ENCODE measurements at regions not wholly inside any gene's neighbourhood (a gene's known extent, or its start where the extent isn't known, plus 50 kb on each side); places are given as distances from the start of the nearest gene placed in this dataset.

DNA sequence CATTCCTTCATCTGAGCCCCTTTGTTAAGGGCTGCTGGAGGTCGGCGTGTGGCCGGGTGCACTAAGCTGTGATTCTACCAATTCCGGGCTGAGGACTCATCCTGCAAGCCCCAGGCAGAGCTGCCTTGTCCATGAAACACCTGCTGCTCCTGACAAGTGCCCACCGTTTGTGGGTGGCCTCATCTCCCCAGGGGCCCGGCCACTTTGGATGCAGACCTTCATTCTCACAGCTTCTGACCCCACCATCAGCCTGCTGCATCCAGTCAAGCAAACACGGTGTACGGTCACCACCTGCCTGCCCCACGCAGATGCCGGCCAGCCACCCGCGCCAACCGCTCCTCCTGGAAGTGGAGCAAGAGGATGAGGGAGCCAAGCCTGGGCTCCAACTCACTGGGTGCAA is 382.7 kb downstream of the THBS2 start:
- DNase-seq (ENCODE audit: low read depth), result no peak
- TF ChIP-seq, protein P1, sequence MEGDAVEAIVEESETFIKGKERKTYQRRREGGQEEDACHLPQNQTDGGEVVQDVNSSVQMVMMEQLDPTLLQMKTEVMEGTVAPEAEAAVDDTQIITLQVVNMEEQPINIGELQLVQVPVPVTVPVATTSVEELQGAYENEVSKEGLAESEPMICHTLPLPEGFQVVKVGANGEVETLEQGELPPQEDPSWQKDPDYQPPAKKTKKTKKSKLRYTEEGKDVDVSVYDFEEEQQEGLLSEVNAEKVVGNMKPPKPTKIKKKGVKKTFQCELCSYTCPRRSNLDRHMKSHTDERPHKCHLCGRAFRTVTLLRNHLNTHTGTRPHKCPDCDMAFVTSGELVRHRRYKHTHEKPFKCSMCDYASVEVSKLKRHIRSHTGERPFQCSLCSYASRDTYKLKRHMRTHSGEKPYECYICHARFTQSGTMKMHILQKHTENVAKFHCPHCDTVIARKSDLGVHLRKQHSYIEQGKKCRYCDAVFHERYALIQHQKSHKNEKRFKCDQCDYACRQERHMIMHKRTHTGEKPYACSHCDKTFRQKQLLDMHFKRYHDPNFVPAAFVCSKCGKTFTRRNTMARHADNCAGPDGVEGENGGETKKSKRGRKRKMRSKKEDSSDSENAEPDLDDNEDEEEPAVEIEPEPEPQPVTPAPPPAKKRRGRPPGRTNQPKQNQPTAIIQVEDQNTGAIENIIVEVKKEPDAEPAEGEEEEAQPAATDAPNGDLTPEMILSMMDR (conservative IDR thresholded peaks at IDR 0.05; ENCODE audit: low read depth, low read length), result no peak

DNA sequence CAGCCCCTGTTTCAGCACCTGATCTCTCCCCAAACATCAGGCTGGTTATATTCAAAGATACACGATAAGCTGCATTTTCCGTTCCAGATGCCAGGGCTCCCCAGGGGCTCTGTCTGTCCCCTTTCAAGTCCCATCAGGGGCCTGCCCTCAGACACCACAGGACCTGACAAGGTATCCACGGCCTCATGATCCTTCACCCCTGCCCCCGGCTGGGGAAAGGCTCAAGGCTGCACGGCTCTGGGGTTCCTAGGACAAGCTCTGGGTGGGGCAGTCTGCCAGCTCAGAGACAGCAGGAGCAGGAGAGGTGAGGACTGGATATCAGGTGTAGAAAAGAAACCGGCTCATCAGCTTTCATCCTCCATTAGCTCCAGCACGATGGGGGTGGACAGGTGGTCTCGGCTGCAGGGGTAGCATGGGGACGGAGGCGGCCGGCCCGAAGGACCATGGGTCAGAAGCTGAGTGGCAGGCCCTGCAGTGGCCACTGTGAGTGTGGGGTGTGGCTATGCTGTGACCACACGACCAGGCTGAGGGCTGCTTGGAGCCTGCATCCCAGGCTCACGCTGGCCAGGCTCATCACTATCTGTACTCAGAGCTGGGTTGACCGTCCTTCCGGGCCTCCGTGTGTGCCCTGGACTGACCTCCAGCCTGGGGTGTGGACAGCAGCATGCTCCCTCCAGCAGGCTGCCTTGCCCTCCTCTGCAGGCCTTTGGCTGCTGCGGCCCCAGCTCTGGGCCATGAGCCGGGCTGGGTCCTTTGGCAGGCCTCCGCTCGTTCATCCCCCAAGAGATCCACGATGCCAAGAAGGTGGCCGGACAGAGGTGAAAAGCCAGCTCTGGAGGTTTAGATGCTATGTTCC is 386.2 kb downstream of the THBS2 start:
- TF ChIP-seq, protein P1 (conservative IDR thresholded peaks at IDR 0.05; ENCODE audit: low read depth, low read length), result no peak
- DNase-seq (ENCODE audit: low read depth), result no peak
- H3K4me3 ChIP-seq (ENCODE audit: low read length), result no peak overlapping the region

More for the DNA sequence above, 382.7 kb downstream of the THBS2 start:
- H3K4me3 ChIP-seq (ENCODE audit: low read length), result no peak overlapping the region

DNA sequence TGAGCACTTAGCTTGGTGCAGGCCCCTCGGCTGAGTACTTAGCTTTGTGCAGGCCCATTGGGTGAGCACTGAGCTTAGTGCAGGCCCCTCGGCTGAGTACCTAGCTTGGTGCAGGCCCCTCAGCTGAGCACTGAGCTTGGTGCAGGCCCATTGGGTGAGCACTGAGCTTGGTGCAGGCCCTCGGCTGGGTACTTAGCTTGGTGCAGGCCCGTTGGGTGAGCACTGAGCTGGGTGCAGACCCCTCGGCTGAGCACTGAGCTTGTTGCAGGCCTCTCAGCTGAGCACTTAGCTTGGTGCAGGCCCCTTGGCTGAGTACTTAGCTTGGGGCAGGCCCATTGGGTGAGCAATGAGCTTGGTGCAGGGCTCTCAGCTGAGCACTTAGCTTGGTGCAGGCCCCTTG is 387.1 kb downstream of the THBS2 start:
- no peak for DNase-seq (ENCODE audit: low read depth)
- TF ChIP-seq, protein P1 (conservative IDR thresholded peaks at IDR 0.05; ENCODE audit: low read depth, low read length), result no peak
- H3K4me3 ChIP-seq (ENCODE audit: low read length), result no peak overlapping the region

DNA sequence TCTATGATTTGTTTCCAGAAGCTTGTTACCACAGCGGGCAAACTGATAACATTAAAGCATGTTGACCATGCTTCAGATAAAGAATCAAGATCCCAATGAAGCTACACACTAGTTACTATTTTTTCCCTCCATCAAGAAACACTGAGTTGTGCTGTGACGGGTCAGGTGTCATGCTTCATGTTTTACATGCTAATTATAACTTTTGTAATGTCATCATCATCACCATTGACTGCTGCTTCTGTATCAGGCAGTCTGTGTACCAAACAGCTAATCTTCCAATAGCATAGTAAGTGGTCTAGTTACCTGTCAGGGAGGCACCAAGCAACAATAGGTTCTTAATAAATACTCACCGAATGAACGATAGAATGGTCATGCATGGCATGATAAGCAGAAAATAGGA is 388.1 kb downstream of the THBS2 start:
- H3K4me3 ChIP-seq (ENCODE audit: low read length), result no peak overlapping the region
- TF ChIP-seq, protein P1 (conservative IDR thresholded peaks at IDR 0.05; ENCODE audit: low read depth, low read length), result no peak
- no peak for DNase-seq (ENCODE audit: low read depth)

DNA sequence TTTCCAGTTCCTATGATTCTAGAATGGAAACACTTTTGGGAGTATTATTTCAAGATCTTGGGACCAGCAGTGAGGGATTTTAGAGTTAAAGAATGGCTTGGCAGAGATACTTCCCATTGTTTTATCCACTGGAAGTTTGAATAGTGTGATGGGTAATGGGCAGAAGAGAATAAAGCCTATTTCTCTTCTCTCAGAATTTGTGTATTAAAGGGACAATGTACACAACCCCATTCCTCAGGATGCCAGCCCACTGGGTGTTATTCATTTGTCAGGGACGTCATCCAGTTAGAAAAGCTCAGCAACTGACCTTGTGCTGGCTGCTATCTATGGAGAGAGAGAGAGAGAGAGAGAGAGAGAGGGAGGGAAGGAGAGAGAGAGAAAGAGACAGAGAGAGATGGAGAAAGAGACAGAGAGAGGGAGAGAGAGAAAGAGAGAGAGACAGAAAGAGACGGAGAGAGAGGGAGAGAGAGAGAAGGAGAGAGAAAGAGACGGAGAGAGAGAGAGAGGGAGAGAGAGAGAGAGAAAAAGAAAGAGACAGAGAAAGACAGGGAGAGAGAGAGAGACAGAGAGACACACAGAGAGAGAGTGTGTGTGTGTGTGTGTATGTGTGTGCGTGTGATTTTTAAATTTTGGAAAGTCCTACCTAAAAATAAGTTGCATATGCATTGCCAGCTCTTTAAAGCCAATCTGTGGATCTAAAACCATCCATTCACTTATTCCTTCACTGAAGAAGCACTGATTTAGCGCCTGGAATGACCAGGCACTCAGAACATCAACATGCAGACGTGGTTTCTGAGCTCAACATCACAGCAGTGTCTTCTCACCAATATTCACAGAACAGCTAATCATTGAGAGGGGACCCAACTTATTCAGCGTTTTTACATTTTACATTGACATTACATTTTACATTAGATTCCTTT is 388.8 kb downstream of the THBS2 start:
- DNase-seq (ENCODE audit: low read depth), result no peak
- no peak overlapping the region for H3K4me3 ChIP-seq (ENCODE audit: low read length)
- TF ChIP-seq, protein P1 (conservative IDR thresholded peaks at IDR 0.05; ENCODE audit: low read depth, low read length), result no peak

DNA sequence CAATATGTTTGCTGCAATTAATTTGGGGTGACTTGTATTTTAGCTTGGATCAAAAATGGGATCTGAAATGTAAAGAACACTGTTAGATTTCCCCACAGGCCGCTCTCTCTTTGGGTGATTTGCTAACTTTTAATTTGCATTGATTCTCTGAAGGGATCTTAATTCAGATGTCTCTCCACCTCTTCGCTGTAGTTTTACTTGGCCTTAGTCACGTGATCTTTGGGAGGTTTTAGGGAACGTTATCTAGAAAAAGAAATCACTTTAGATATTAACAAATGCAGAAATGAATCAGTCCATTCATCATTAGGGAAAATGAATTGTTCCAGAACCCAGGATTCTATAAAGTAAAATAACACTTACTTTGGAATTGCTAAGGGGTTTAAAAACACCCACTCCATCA is 390.2 kb downstream of the THBS2 start:
- TF ChIP-seq, protein P1 (conservative IDR thresholded peaks at IDR 0.05; ENCODE audit: low read depth, low read length), result no peak

More for the DNA sequence above, 390.2 kb downstream of the THBS2 start:
- no peak for DNase-seq (ENCODE audit: low read depth)
- no peak overlapping the region for H3K4me3 ChIP-seq (ENCODE audit: low read length)

Data from retinal pigment epithelial cell (primary cell).